Esophagus squamous epithelium (tissue), 5 donors: ENCODE measurements at regions not wholly inside any gene's neighbourhood (a gene's known extent, or its start where the extent isn't known, plus 50 kb on each side); places are given as distances from the start of the nearest gene placed in this dataset.
"Not testable (repeated sequence)": the region's sequence is repeated elsewhere in the genome, so short reads cannot be mapped to it uniquely, and the experiment has no call there.

Source experiments
- DNase-seq: peaks from one replicate; lab custom pipeline; 2025; lab: John Stamatoyannopoulos, UW
- H3K27ac ChIP-seq, 4 donors: fragments of 200-600 bp; sonication (generic); one replicate each; pipeline ENCODE4 v1.5.1; 2016 to 2019; ENCODE audit warnings: mild to moderate bottlenecking in 1 of 4
- H3K27me3 ChIP-seq, 4 donors: fragments of 200-600 bp; sonication (generic); 1 replicate in 3 of 4; 2 replicates in 1 of 4; pipeline versions ENCODE4 v1.5.1 to v1.6.0; 2017 to 2021; ENCODE audit warnings: antibody characterized with exemption in 1 of 4
- H3K36me3 ChIP-seq, 3 donors: fragments of 200-600 bp; sonication (generic); one replicate each; pipeline ENCODE4 v1.5.1; 2016 to 2019
- H3K4me1 ChIP-seq, 3 donors: fragments of 200-600 bp; sonication (generic); one replicate each; pipeline ENCODE4 v1.5.1; 2017 to 2019
- H3K4me3 ChIP-seq, 4 donors: fragments of 200-600 bp; sonication (generic); 1 replicate in 3 of 4; 2 replicates in 1 of 4; pipeline ENCODE4 v1.5.1; 2016 to 2019; ENCODE audit warnings: mild to moderate bottlenecking in 2 of 4, moderate library complexity in 1 of 4
- H3K9me3 ChIP-seq, 3 donors: fragments of 200-600 bp; sonication (generic); one replicate each; pipeline ENCODE4 v1.5.1; 2016 to 2019
- CTCF ChIP-seq, 6 experiments: fragments of 450-650 bp in 4 of 6; fragments of 200-600 bp in 2 of 6; sonication (generic) in 2 of 6; IDR thresholded peaks; one replicate each; pipeline ENCODE4 v1.5.1; 2016 to 2019; ENCODE audit warnings: antibody characterized with exemption in 6 of 6, mild to moderate bottlenecking in 4 of 6, moderate library complexity in 4 of 6
- POLR2A ChIP-seq, 4 donors: fragments of 450-650 bp; IDR thresholded peaks; one replicate each; pipeline ENCODE4 v1.6.1; 2017; ENCODE audit warnings: antibody characterized with exemption in 4 of 4, mild to moderate bottlenecking in 4 of 4, moderate library complexity in 3 of 4
- WGBS, 2 donors: methylation state at CpG; one replicate each; pipeline ENCODE4 v1.1.5; 2018; 5-methylcytosine and 5-hydroxymethylcytosine counted together
- intact Hi-C: fragments of 100-400 bp; cut with DNase I; formaldehyde crosslinking; loops from one replicate; pipeline ENCODE4 v1.15.0; 2022
- donor health status: DM: yes; HTN: yes; CAD: no.

GRCh38 chr1:120558303-120559060 lies 143.6 kb downstream of the NBPF8 start:
- WGBS, 2 donors: no CpG with 5 or more reads among the region's 72 CpGs
- Histone ChIP-seq H3K27ac (peak overlapping the region; percentile 69 to 84 (median 78)), H3K4me3 (peak overlapping the region; percentile 35 to 66 (median 53))
- H3K27me3 ChIP-seq, H3K36me3 ChIP-seq, H3K9me3 ChIP-seq, DNase-seq, H3K4me1 ChIP-seq, intact Hi-C loops: not testable (repeated sequence)
- peak in 1 of 6 experiments; percentile 16 for TF ChIP-seq CTCF (IDR thresholded peaks at IDR 0.05)
- TF ChIP-seq POLR2A (IDR thresholded peaks at IDR 0.05): peak in 1 of 4 donors; percentile 24

- 79 to 81% methylated on average over 3 of the region's 3 CpGs for whole genome bisulfite sequencing, 2 donors
- H3K4me1 ChIP-seq, H3K9me3 ChIP-seq, H3K36me3 ChIP-seq, DNase-seq, H3K27ac ChIP-seq, H3K4me3 ChIP-seq, intact Hi-C loops, H3K27me3 ChIP-seq: not testable (repeated sequence)
Observed at GRCh38 chr1:120561767-120562166, 146.9 kb downstream of the NBPF8 start.

- intact Hi-C loops, DNase-seq, H3K27me3 ChIP-seq, H3K27ac ChIP-seq, H3K4me3 ChIP-seq, H3K4me1 ChIP-seq, H3K9me3 ChIP-seq, H3K36me3 ChIP-seq: not testable (repeated sequence)
- WGBS, 2 donors: no CpG with 5 or more reads among the region's 1 CpG
Observed at GRCh38 chr1:120565396-120565795, 150.6 kb downstream of the NBPF8 start.

- H3K4me3 ChIP-seq, intact Hi-C loops, H3K4me1 ChIP-seq, H3K27me3 ChIP-seq, H3K9me3 ChIP-seq, H3K36me3 ChIP-seq, DNase-seq, H3K27ac ChIP-seq: not testable (repeated sequence)
- WGBS, 2 donors: no CpG with 5 or more reads among the region's 3 CpGs
Observed at GRCh38 chr1:120567620-120568019, 152.8 kb downstream of the NBPF8 start.

- H3K9me3 ChIP-seq, H3K27me3 ChIP-seq, H3K4me1 ChIP-seq, H3K27ac ChIP-seq, H3K36me3 ChIP-seq, H3K4me3 ChIP-seq, intact Hi-C loops, DNase-seq: not testable (repeated sequence)
- WGBS, 2 donors: no CpG with 5 or more reads among the region's 1 CpG
Observed at GRCh38 chr1:120575201-120575600, 148.5 kb upstream of the NBPF26 start.

GRCh38 chr1:120582135-120582534 lies 141.6 kb upstream of the NBPF26 start:
- H3K36me3 ChIP-seq, H3K4me3 ChIP-seq, H3K27me3 ChIP-seq, H3K4me1 ChIP-seq, H3K9me3 ChIP-seq, H3K27ac ChIP-seq, intact Hi-C loops, DNase-seq: not testable (repeated sequence)
- no CpG with 5 or more reads among the region's 1 CpG for WGBS, 2 donors

GRCh38 chr1:120586053-120586452 lies 137.7 kb upstream of the NBPF26 start:
- H3K4me3 ChIP-seq, H3K4me1 ChIP-seq, H3K27me3 ChIP-seq, DNase-seq, H3K36me3 ChIP-seq, H3K9me3 ChIP-seq, intact Hi-C loops, H3K27ac ChIP-seq: not testable (repeated sequence)
- WGBS, 2 donors: no CpG with 5 or more reads among the region's 2 CpGs

GRCh38 chr1:120588811-120589210 lies 134.9 kb upstream of the NBPF26 start:
- H3K9me3 ChIP-seq, DNase-seq, H3K27me3 ChIP-seq, H3K4me1 ChIP-seq, H3K36me3 ChIP-seq, intact Hi-C loops, H3K4me3 ChIP-seq, H3K27ac ChIP-seq: not testable (repeated sequence)
- no CpG with 5 or more reads among the region's 1 CpG for WGBS, 2 donors

- H3K4me3 ChIP-seq, H3K27me3 ChIP-seq, H3K9me3 ChIP-seq, H3K27ac ChIP-seq, intact Hi-C loops, H3K4me1 ChIP-seq, DNase-seq, H3K36me3 ChIP-seq: not testable (repeated sequence)
- no CpG with 5 or more reads among the region's 4 CpGs for WGBS, 2 donors
Observed at GRCh38 chr1:120591774-120592173, 132.0 kb upstream of the NBPF26 start.

- H3K27ac ChIP-seq, DNase-seq, H3K27me3 ChIP-seq, H3K4me3 ChIP-seq, intact Hi-C loops, H3K9me3 ChIP-seq, H3K36me3 ChIP-seq, H3K4me1 ChIP-seq: not testable (repeated sequence)
- WGBS, 2 donors: no CpG with 5 or more reads among the region's 3 CpGs
Observed at GRCh38 chr1:120592943-120593342, 130.8 kb upstream of the NBPF26 start.

- not testable (repeated sequence) for DNase-seq, H3K9me3 ChIP-seq
Observed at GRCh38 chr1:120593648-120594047, 130.1 kb upstream of the NBPF26 start.

GRCh38 chr1:120598331-120598951 lies 125.3 kb upstream of the NBPF26 start:
- H3K27ac ChIP-seq, H3K36me3 ChIP-seq, DNase-seq, intact Hi-C loops, H3K27me3 ChIP-seq, H3K4me3 ChIP-seq, H3K4me1 ChIP-seq, H3K9me3 ChIP-seq: not testable (repeated sequence)
- no CpG with 5 or more reads among the region's 4 CpGs for WGBS, 2 donors

More at GRCh38 chr1:120593648-120594047, 130.1 kb upstream of the NBPF26 start:
- H3K27ac ChIP-seq, H3K4me1 ChIP-seq, H3K36me3 ChIP-seq, H3K4me3 ChIP-seq, H3K27me3 ChIP-seq, intact Hi-C loops: not testable (repeated sequence)
- WGBS, 2 donors: no CpG with 5 or more reads among the region's 2 CpGs
